HG03108 (cell line): ENCODE measurements at regions not wholly inside any gene's neighbourhood (a gene's known extent, or its start where the extent isn't known, plus 50 kb on each side); places are given as distances from the start of the nearest gene placed in this dataset.
"Not testable (repeated sequence)": the region's sequence is repeated elsewhere in the genome, so short reads cannot be mapped to it uniquely, and the experiment has no call there.

Source experiments
- ATAC-seq: cut with Tn5 transposase; IDR thresholded peaks from one replicate; pipeline ENCODE4 v1.9.1; 2021; ENCODE audit warnings: moderate library complexity; ENCODE audit not compliant: unreplicated experiment

DNA sequence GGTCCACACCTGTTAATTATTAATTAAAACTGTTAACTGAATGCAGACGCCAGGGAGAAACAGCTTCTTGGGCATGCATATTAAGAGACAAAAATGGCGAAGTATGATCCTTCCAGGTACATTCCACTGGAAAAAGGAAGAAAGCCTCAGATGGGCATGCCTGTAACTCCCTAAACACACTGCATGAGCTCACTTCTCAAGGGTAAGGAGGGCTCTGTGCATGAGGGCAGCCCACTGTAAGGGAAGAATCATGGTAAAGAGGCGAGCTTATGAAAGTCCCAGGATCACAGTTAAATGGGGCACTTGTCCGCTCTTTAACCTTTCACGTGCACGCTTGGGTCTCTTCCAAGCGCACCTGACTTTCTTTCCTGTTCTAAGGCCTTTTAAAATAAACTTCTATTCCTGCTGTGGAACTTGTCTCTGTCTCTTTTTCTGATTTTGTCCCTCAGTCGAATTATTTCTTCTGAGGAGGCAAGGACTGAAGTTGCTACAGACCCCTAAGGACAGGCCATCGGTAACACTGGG lies 321.7 kb downstream of the PPP1R2C start:
- ATAC-seq, result no peak

DNA sequence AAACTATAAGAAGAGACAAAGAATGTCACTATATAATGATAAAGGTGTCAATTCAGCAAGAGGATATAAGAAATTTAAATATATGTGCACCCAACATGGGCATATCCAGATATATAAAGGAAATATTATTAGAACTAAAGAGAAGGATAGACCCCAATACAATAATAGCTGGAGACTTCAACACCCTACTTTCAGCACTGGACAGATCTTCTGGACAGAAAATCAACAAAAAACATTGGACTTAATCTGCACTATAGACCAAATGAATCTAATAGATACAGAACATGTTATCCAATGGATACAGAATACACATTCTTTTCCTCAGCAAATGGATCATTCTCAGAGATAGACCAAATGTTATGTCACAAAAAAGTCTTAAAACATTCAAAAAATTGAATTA lies 327.7 kb downstream of the PPP1R2C start:
- ATAC-seq, result no peak

GRCh38 chrX:42443267-42443666 lies 334.7 kb downstream of the PPP1R2C start:
- no peak for ATAC-seq

DNA sequence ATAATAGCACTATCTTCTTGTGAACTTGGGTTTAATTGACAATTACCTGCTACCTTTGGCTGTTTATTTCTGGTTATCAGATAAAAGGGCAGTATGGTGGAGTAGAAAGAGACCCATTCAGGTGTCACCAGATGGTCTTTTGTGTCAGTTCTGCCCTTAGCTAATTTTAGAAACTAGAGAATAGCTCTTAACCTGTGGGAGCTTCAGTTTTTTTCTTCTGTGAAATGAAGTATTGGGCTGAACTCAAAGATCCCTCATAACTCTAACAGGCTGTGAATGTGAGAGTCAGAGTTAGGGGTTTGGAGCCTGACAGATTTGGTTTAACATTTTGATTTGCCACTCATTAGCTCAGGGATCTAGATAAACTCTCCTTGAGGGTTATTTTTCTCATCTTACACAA lies 335.2 kb downstream of the PPP1R2C start:
- no peak for ATAC-seq

GRCh38 chrX:42437211-42437610 lies 340.8 kb downstream of the PPP1R2C start:
- no peak for ATAC-seq

DNA sequence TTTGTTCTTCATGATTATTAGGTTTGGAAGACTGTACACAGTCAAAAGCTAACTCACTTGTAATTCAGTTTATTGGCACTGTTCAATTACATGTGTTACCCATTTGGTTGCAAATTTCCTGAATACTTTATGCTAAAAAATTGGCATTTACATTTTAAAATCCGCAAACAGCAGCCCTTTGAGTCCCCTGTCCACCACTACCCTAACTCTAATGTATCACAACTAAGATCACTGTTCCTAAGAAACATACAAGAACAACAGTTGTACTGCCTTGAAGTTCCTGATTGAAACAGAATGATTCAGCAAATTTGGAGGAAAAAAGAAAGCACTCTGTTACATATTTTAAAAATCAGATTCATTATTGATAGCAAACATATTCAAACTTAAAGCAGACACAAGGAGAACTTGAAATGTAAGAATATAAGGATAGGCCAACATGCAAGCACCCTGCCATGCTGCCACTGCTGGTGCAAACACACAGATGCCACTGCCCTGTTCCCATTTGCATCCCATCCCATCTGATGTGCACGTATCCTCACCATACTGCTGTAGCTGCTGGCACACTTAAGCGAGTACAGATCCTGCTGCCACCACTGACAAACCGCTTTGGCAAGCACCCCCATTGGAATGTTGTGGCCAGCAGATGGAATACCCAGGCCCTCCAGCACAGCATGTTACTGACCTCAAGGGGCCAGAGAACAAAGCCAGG lies 343.4 kb downstream of the PPP1R2C start:
- ATAC-seq, result no peak

DNA sequence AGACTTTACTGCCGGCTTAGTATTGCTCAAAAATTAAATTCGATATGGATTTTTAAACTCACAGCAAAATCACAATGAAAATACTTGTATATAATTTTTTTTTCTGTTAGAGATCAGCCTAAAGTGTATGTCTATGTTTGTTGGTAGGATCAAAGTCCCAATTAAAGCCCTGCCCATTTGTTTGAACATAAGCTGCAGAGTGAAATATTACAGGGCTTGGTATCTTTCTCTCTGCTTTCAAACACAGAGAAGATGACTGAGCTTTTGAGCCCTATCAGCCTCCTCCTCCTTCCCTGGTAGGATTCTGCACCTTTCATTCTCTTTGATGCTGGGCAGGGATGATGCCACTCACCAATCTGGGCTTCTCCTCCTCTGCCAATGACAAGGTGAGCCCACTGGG lies 345.4 kb downstream of the PPP1R2C start:
- no peak for ATAC-seq

- no peak for ATAC-seq
Observed at GRCh38 chrX:42422961-42423360, 355.0 kb downstream of the PPP1R2C start.

DNA sequence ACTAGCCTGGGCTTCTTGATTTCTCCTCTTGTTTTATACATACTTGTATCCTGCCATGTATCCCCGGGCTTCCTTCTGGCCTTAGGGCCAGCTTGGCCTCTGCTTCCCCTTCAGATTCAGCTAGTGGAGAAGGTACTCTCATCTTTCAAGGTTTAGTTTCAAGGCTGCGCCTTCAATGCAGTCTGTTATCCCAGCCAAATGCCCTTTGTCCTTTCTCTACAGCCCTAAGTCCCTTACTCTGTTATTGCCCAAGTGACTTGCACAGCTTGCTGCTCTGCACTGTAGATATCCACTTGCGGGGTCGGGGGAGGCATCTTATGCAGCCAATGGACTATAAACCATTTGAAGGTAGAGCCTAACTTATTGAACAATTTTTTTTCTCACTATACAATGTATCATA lies 357.5 kb downstream of the PPP1R2C start:
- no peak for ATAC-seq

DNA sequence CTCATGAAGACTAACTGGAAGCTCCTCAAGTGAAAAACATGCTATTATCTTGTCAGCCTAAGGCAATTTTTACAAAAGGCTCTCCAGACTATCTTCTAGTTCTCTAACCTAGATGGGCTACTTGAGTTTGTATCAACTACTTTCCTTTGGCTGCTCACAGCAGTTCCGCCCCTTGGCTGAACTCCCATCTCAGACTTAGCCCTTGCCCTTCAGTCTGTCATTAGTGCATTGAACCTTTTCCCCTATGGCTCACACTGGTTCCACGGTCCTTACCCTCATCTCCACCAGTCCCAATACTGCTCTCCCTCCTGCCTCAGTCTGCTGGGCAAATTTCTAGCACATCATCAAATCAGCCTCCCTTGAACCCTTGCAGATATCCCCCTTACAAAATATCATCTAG lies 362.3 kb downstream of the PPP1R2C start:
- ATAC-seq, result no peak

DNA sequence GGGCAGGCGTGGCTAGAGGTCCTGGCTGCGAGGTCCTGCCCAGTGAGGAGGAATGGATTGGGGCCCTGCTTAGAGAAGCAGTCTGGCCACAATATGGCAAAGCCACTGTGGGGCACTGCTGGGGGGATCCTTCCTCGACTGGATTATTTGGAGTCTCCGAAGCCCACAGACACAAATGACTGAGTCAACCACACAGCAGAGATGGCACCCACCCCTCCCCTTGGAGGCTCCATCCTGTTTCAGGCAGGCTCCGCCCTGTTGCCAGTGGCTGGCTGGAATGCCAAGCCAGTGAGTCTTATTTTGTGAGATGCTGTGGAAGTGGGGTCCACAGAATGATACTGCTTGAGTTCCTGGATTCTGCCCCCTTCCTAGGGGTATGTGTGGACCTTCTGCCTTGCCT lies 363.9 kb downstream of the PPP1R2C start:
- no peak for ATAC-seq

DNA sequence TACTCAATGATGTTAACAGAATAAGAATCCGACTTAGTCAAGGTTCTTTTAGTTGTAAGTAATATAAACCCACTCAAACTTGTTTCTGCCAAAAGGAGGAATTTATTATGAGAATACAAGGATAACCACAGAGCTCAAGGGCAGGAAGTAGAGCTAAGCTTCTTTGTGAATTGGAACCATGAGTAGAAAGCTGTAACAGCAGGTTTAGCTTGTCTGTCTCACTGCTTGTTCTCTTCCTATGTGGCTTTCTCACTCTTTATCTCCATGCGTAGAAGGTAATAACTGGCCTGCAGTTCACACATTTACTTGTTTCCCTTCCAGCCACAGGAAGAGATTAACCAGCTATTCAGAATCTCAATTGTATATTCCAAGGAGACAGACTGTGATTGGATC lies 378.3 kb downstream of the PPP1R2C start:
- no peak for ATAC-seq

GRCh38 chrX:42398967-42399631 lies 378.9 kb downstream of the PPP1R2C start:
- no peak for ATAC-seq

DNA sequence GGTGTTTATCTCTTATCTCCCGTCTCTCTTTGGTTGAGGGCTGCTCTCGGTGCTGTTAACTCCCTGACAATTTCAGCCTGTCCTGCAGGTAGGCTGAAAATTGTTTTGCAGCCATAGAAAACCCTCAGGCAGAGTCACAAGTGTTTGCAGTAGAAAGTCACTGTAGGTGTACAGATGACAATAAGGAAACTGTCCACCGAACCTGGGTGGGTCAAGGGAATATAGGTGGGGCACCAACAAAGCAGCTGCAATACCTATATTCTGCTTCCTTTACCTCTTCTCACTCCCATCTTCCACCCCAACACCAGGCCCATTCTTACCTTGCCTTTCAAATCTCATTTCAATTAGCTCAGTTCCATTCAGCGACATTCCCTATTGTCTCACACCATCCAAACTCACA lies 381.8 kb downstream of the PPP1R2C start:
- no peak for ATAC-seq

DNA sequence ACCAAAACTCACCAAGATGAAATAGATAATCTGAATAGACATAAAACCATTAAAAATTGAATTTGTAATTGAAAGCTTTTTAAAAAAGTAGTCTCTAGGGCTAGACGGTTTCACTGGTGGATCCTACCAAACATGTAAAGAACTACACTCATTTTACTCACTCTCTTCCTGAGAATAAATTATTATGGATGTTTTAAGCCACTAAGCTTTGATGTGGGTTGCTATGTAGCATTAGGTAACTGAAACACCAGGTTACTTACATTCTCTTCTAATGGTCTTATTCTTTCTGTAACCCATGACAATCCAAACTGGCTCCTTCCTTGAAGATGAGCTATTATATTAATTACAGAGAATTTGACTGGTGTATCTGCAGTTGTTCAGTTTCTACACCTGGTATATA lies 385.1 kb downstream of the PPP1R2C start:
- no peak for ATAC-seq

- no peak for ATAC-seq
Observed at GRCh38 chrX:42386681-42387080, 391.3 kb downstream of the PPP1R2C start.

- no peak for ATAC-seq
Observed at GRCh38 chrX:42385730-42386129, 392.2 kb downstream of the PPP1R2C start.

DNA sequence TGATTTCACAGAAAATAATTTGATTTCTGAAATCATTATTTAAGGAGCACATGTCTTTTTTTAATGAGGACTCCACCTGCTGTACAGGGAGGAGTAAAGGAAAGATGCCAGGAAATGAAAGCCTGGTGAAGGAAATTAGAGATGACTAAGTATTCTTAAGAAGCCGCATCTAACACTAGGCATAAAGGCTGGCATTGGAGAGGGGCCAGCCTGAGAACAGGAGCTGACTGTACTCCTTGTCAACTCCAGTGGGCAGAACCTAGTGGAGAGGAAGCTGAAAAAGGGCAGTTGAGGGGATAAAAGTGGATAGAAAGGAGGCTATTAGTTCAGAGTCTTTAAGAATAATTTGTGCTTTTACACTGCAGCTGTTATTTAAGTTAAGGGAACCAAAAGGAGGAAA lies 393.0 kb downstream of the PPP1R2C start:
- no peak for ATAC-seq

GRCh38 chrX:42378857-42379256 lies 399.1 kb downstream of the PPP1R2C start:
- ATAC-seq, result no peak

DNA sequence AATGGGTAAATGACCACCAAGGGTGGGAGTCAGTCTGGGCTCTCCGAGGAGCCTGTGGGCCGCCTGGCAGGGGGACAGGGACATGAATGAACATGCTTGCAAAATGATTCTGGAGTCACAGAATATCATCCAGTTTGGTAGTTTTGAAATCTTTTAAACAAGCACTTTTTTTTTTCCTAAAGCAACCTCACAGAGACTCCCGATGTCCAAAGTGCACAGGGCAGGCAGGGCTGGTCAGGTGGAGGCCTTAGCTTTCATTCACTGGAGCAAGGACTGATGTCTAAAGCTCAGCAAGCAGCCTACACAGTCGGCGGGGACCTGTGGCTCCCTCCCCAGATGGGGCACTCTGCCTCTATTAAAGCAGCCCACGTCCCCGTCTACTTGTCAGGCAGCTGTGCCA lies 402.9 kb downstream of the PPP1R2C start:
- no peak for ATAC-seq

DNA sequence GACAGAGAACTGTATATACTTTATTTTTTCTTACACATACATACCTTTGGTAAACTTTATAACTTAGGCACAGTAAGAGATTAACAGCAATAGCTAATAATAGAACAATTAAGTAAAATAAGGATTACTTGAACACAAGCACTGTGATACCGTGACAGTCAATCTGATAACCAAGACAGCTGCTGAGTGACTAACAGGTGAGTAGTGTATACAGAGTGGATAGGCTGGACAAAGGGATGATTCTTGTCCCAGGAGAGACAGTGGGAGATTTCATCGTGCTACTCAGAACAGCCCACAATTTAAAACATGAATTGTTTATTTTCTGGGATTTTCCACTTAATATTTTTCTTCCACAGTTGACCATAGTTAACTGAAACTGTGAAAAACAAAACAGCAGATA lies 411.8 kb downstream of the PPP1R2C start:
- no peak for ATAC-seq

- ATAC-seq, result no peak
Observed at GRCh38 chrX:42362219-42362618, 415.7 kb downstream of the PPP1R2C start.

- not testable (repeated sequence) for ATAC-seq
Observed at GRCh38 chrX:42342981-42343380, 419.6 kb upstream of the CASK start.
